ENCODE measurements at regions not wholly inside any gene's neighbourhood (a gene's known extent, or its start where the extent isn't known, plus 50 kb on each side); places are given as distances from the start of the nearest gene placed in this dataset.

DNA sequence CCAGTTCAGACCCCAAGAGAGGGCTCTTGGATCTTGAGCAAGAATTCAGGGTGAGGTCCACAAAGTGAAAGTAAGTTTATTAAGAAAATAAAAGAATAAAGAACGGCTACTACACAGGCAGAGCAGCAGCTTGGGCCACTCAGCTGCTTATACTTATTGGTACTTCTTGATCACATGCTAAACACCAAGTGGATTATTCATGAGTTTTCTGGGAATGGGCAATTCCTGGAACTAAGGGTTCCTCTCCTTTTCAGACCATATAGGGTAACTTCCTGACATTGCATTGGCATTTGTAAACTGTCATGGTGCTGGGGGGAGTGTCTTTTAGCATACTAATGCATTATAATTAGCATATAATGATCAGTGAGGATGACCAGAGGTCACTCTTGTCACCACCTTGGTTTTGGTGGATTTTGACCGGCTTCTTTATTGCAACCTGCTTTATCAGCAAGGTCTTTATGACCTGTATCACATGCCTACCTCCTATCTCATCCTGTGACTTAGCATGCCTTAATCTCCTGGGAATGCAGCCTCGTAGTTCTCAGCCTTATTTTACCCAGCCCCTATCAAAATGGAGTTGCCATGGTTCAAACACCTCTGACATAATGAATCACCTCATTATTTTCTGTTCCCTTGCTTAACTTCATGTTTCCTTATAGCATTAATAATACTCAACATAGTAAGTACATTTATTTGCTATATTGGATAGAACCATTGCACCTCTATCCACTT is 476.3 kb downstream of the DTHD1 start:
- TF ChIP-seq, protein P1, sequence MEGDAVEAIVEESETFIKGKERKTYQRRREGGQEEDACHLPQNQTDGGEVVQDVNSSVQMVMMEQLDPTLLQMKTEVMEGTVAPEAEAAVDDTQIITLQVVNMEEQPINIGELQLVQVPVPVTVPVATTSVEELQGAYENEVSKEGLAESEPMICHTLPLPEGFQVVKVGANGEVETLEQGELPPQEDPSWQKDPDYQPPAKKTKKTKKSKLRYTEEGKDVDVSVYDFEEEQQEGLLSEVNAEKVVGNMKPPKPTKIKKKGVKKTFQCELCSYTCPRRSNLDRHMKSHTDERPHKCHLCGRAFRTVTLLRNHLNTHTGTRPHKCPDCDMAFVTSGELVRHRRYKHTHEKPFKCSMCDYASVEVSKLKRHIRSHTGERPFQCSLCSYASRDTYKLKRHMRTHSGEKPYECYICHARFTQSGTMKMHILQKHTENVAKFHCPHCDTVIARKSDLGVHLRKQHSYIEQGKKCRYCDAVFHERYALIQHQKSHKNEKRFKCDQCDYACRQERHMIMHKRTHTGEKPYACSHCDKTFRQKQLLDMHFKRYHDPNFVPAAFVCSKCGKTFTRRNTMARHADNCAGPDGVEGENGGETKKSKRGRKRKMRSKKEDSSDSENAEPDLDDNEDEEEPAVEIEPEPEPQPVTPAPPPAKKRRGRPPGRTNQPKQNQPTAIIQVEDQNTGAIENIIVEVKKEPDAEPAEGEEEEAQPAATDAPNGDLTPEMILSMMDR (IDR thresholded peaks at IDR 0.05): no peak
- TF ChIP-seq EZH2 (IDR thresholded peaks at IDR 0.05; ENCODE audit: borderline replicate concordance, insufficient read depth, low read depth, low read length, poor library complexity, severe bottlenecking): no peak

All from B cell (primary cell).